ENCODE measurements at regions not wholly inside any gene's neighbourhood (a gene's known extent, or its start where the extent isn't known, plus 50 kb on each side); places are given as distances from the start of the nearest gene placed in this dataset.

GRCh38 chr6:26231006-26231587, 133.9 kb upstream of the BTN3A2 start:
- H3K4me1 ChIP-seq: peaks cover 21% of the 10 kb centered on the region
- TF ChIP-seq ZC3H11A (IDR thresholded peaks at IDR 0.05) (no peak), CBX8 (IDR thresholded peaks at IDR 0.05) (no peak), HDAC2 (IDR thresholded peaks at IDR 0.05) (no peak), HOXB5 (CRISPR knock-in tag; IDR thresholded peaks at IDR 0.05) (no peak), HES2 (IDR thresholded peaks at IDR 0.05) (no peak), HOXB13 (CRISPR knock-in tag; IDR thresholded peaks at IDR 0.05; ENCODE audit: low read depth) (no peak), ELK1 (IDR thresholded peaks at IDR 0.05; ENCODE audit: low read depth, low read length) (no peak)
- ATAC-seq (no peak), DNase-seq (ENCODE audit: low read depth in 1 of 2, low spot score in 1 of 2) (no peak), FAIRE-seq (no peak)
- WGBS (ENCODE audit: missing lambda C conversion rate): 88% methylated on average over 5 of the region's 5 CpGs
- CTCF ChIA-PET: no interaction called here
- H3K4me2 ChIP-seq: no peak overlapping the region
- 0 out of 6 replicates have a peak overlapping the region, but pooled peaks of 1 of the 2 experiments have one; percentile 10 for H3K27ac ChIP-seq
- POLR2A ChIA-PET: no interaction called here
- H3K9me3 ChIP-seq: no peaks in the 10 kb centered on the region
- H3K4me3 ChIP-seq: no peak overlapping the region

- H3K4me1 ChIP-seq: peaks cover 22% of the 10 kb centered on the region
- ChIA-PET CTCF (interaction anchor here (0.6 kb wide), 1 partner anchor 9 kb away, joined by 3 read pairs; no protein-coding TSS in a partner anchor), POLR2A (interaction anchor here (0.8 to 4.1 kb wide), 5 partner anchors 9 to 74 kb away, joined by 4 to 52 read pairs (median 24); a partner anchor contains a TSS)
- peak overlapping the region; percentile 79 for H3K4me2 ChIP-seq
- FAIRE-seq (no peak), ATAC-seq (no peak), DNase-seq (ENCODE audit: low read depth in 1 of 2, low spot score in 1 of 2) (no peak)
- no peak for TF ChIP-seq POLR2AphosphoS2 (conservative IDR thresholded peaks at IDR 0.05; ENCODE audit: low read length)
- TF ChIP-seq FOSL2 (IDR thresholded peaks at IDR 0.05): no peak
- TF ChIP-seq FOSL2 (CRISPR knock-in tag; IDR thresholded peaks at IDR 0.05): no peak
- TF ChIP-seq CBX8 (IDR thresholded peaks at IDR 0.05): no peak
- no peak for TF ChIP-seq KDM1A (IDR thresholded peaks at IDR 0.05; ENCODE audit: low read depth)
- peak overlapping the region; percentile 56 for H3K4me3 ChIP-seq
- WGBS (ENCODE audit: missing lambda C conversion rate): 53% methylated on average over 7 of the region's 7 CpGs
- no peaks in the 10 kb centered on the region for H3K9me3 ChIP-seq
- H3K27ac ChIP-seq: peak overlapping the region; percentile 94 to 98
Measured at GRCh38 chr6:26232306-26232939, 132.6 kb upstream of the BTN3A2 start.

DNA sequence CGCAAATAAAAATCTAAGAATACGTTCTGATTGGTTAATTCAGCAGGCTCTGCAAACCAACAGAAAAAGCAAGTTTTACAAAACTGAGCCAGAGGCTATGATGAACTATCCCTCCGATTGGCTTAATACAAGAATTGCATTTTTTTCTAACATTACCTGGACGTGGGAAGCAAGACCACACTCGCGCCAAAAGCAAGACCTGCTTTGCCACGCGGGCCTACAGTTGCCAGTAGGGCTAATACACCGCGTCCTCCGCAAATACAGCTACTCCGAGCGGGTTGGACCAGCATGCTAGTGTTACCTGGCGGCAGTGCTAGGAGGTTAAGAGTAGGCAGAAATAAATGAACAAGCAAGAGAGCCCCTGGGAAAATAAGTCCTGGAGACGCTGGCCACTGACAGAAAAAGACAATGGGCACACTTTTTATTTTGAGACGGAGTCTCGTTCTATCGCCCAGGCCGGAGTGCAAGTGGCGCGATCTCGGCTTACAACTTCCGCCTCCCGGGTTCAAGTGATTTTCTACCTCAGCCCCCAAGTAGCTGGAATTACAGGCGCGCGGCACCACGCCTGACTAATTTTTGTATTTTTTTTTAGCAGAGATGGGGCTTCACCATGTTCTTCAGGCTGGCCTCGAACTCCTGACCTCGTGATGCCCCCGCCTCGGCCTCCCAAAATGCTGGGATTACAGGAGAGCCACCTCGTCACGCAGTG, 131.9 kb upstream of the BTN3A2 start:
- POLR2A ChIA-PET: interaction anchor here (0.8 to 4.1 kb wide), 13 partner anchors 10 to 914 kb away, joined by 4 to 52 read pairs (median 9); a partner anchor contains a TSS

More for the DNA sequence above, 131.9 kb upstream of the BTN3A2 start:
- H3K9me3 ChIP-seq: no peaks in the 10 kb centered on the region
- peak overlapping the region; percentile 94 to 98 for H3K27ac ChIP-seq
- CTCF ChIA-PET: interaction anchor here (0.9 to 1.4 kb wide), 4 partner anchors 8 to 207 kb away, joined by 3 to 4 read pairs (median 4); a partner anchor contains a TSS
- peak overlapping the region; percentile 79 for H3K4me2 ChIP-seq
- peak; percentile 54 to 63 for ATAC-seq
- no peak for TF ChIP-seq JUN (IDR thresholded peaks at IDR 0.05)
- no peak for TF ChIP-seq MAZ (IDR thresholded peaks at IDR 0.05; ENCODE audit: borderline replicate concordance, low read depth, low read length)
- TF ChIP-seq, protein P1, sequence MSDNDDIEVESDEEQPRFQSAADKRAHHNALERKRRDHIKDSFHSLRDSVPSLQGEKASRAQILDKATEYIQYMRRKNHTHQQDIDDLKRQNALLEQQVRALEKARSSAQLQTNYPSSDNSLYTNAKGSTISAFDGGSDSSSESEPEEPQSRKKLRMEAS (IDR thresholded peaks at IDR 0.05): peak; percentile 50
- TF ChIP-seq RAD21 (conservative IDR thresholded peaks at IDR 0.05 in 1 of 2, IDR thresholded peaks at IDR 0.05 in 1 of 2): no peak
- TF ChIP-seq POLR2A (IDR thresholded peaks at IDR 0.05; ENCODE audit: low read length): peak; percentile 9; the same call in 1 of the 2 replicates
- 0 out of 2 replicates have a peak, but pooled peaks have one; percentile 2 for TF ChIP-seq FOSB (CRISPR knock-in tag; IDR thresholded peaks at IDR 0.05)
- TF ChIP-seq CBX8 (IDR thresholded peaks at IDR 0.05): no peak
- 0 out of 2 replicates have a peak, but pooled peaks have one; percentile 38 for TF ChIP-seq E2F6 (IDR thresholded peaks at IDR 0.05; ENCODE audit: borderline replicate concordance, low read depth)
- no peak for TF ChIP-seq RCOR1 (IDR thresholded peaks at IDR 0.05; ENCODE audit: low read depth, low read length)
- TF ChIP-seq GATA3 (IDR thresholded peaks at IDR 0.05; ENCODE audit: borderline replicate concordance): no peak
- peak in 1 of 2 experiments; percentile 75 for DNase-seq (ENCODE audit: low read depth in 1 of 2, low spot score in 1 of 2)
- H3K4me1 ChIP-seq: peaks cover 22% of the 10 kb centered on the region
- WGBS (ENCODE audit: missing lambda C conversion rate): 30% methylated on average over 33 of the region's 34 CpGs
- H3K4me3 ChIP-seq: peak overlapping the region; percentile 56
- FAIRE-seq: no peak

All from A549 (cell line).